ENCODE measurements at regions not wholly inside any gene's neighbourhood (a gene's known extent, or its start where the extent isn't known, plus 50 kb on each side); places are given as distances from the start of the nearest gene placed in this dataset.

DNA sequence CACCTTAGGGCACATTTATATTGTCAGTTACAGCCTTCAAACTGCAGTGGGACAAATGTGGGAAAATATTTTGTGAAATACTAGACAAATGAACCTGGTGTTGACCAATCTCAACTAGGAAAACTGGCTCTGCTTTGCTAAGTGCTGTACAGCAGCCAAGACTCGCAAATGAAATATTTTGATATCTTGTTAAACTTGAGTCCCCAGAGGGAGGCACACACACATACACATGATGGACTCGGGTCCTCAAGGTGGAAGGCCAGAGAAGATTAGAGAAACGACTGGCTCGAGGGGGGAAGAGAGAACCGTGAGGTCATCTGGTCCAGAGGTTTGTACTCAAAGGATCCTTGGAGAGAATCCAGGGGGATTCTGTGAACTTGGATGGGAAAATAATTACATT, 67.3 kb upstream of the JAG1 start:
- H3K27ac ChIP-seq = peak overlapping the region in 3 of 4 donors; percentile 74 to 80 (median 78)
- no peak overlapping the region for H3K4me3 ChIP-seq
- H3K36me3 ChIP-seq = no peaks in the 10 kb centered on the region
- intact Hi-C loops (cut with DNase I) = no loop called here
- peaks cover 0 to 47% (median 25%) of the 10 kb centered on the region in 3 donors for H3K4me1 ChIP-seq
- no peak for DNase-seq
- no peak for TF ChIP-seq CTCF (IDR thresholded peaks at IDR 0.05)
- no peak for TF ChIP-seq POLR2A (IDR thresholded peaks at IDR 0.05)
- no peaks in the 10 kb centered on the region for H3K9me3 ChIP-seq
- WGBS, 2 donors = 57 to 58% methylated on average over 5 of the region's 5 CpGs
- H3K27me3 ChIP-seq = no peaks in the 10 kb centered on the region

DNA sequence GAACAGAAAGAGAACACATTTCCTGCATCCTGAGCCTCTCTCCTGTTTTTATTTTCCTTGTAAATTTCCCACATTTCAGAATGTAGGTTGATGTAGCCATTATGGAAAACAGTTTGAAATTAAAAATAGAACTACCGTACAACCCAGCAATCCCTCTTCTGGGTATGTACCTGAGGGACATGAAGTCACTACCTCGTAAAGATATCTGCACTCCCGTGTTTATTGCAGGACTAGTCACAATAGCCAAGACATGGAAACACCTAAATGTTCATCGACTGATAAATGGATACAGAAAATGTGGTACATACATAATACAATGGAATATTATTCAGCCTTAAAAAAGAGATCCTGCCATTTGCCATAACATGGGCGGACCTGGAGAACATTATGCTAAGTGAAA, 72.0 kb upstream of the JAG1 start:
- no peak for TF ChIP-seq CTCF (IDR thresholded peaks at IDR 0.05)
- Histone ChIP-seq H3K4me3 (no peak overlapping the region), H3K9me3 (no peaks in the 10 kb centered on the region), H3K4me1 (peaks cover 0 to 56% (median 12%) of the 10 kb centered on the region in 3 donors), H3K36me3 (no peaks in the 10 kb centered on the region), H3K27ac (peak overlapping the region; percentile 18 to 84 (median 73)), H3K27me3 (no peaks in the 10 kb centered on the region)
- no peak for DNase-seq
- intact Hi-C loops (cut with DNase I) = no loop called here
- WGBS, 2 donors = 86 to 89% methylated on average over 5 of the region's 5 CpGs

- intact Hi-C loops (cut with DNase I) = no loop called here
- H3K36me3 ChIP-seq = no peaks in the 10 kb centered on the region
- H3K9me3 ChIP-seq = no peaks in the 10 kb centered on the region
- H3K27me3 ChIP-seq = no peaks in the 10 kb centered on the region
- WGBS, 2 donors = 38% methylated on average over 6 of the region's 6 CpGs
- DNase-seq = no peak
- H3K4me3 ChIP-seq = peak overlapping the region in 2 of 4 donors; percentile 1 to 3
- TF ChIP-seq POLR2A (IDR thresholded peaks at IDR 0.05) (no peak), CTCF (IDR thresholded peaks at IDR 0.05) (no peak)
- H3K27ac ChIP-seq = peak overlapping the region; percentile 73 to 84 (median 73)
- peaks cover 0 to 49% (median 6%) of the 10 kb centered on the region in 3 donors for H3K4me1 ChIP-seq
Observed at GRCh38 chr20:10747019-10747418, 73.2 kb upstream of the JAG1 start.

DNA sequence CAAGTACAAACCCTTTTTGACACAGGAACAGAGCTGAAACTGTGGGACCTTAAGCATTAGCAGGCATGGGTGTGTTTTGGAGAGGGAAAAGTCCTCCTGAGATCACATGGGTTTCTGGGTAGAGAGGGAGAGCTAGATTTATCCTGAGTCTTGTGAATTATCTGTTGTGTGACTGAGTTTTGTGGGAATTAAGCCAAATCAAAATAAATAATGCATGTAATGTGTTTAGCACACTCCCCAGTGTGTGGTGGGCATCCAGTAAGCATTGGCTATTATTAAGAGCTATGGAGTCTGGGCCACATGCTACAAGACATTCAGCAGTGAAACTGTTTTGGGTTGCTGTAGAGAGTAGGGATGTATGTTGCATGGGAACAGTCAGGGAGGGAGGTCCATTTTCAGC, 75.3 kb upstream of the JAG1 start:
- no peaks in the 10 kb centered on the region for H3K27me3 ChIP-seq
- intact Hi-C loops (cut with DNase I) = no loop called here

GRCh38 chr20:10752206-10752605, 78.4 kb upstream of the JAG1 start:
- no peak overlapping the region for H3K4me3 ChIP-seq

More for the DNA sequence above, 75.3 kb upstream of the JAG1 start:
- Histone ChIP-seq H3K9me3 (no peaks in the 10 kb centered on the region), H3K4me3 (no peak overlapping the region), H3K36me3 (no peaks in the 10 kb centered on the region), H3K4me1 (peaks cover 0 to 49% (median 6%) of the 10 kb centered on the region in 3 donors), H3K27ac (peak overlapping the region in 2 of 4 donors; percentile 73 to 84)
- DNase-seq = no peak
- TF ChIP-seq POLR2A (IDR thresholded peaks at IDR 0.05) (no peak), CTCF (IDR thresholded peaks at IDR 0.05) (no peak)

More at GRCh38 chr20:10752206-10752605, 78.4 kb upstream of the JAG1 start:
- DNase-seq = no peak
- H3K27ac ChIP-seq = no peak overlapping the region
- no peaks in the 10 kb centered on the region for H3K36me3 ChIP-seq
- TF ChIP-seq POLR2A (IDR thresholded peaks at IDR 0.05) = no peak
- TF ChIP-seq CTCF (IDR thresholded peaks at IDR 0.05) = no peak
- no peaks in the 10 kb centered on the region for H3K27me3 ChIP-seq
- intact Hi-C loops (cut with DNase I) = no loop called here
- H3K9me3 ChIP-seq = no peaks in the 10 kb centered on the region
- H3K4me1 ChIP-seq = peaks cover 0 to 40% (median 7%) of the 10 kb centered on the region in 3 donors
